Right cardiac atrium (tissue), 5 donors: ENCODE measurements at regions not wholly inside any gene's neighbourhood (a gene's known extent, or its start where the extent isn't known, plus 50 kb on each side); places are given as distances from the start of the nearest gene placed in this dataset.
A peak's percentile ranks its signal among the peaks of the same experiment; 100 is the strongest.

Experiments
- ATAC-seq, 2 donors: fragments of 200-7000 bp; cut with Tn5 transposase; one replicate each; pipeline versions ENCODE4 v1.8.0 to v1.9.1; 2020; ENCODE audit warnings: moderate library complexity in 2 of 2, mild to moderate bottlenecking in 1 of 2
- DNase-seq, 3 donors: peaks; one replicate each; pipeline ENCODE4 v3.0.0-alpha.2; 2020
- H3K27ac ChIP-seq: one replicate; pipeline ENCODE4 v1.5.1; 2013; ENCODE audit warnings: mild to moderate bottlenecking, low read length, control low read depth, moderate library complexity
- H3K27me3 ChIP-seq: one replicate; pipeline ENCODE4 v1.6.1; 2013; ENCODE audit not compliant: control insufficient read depth, insufficient read depth
- H3K4me1 ChIP-seq: one replicate; pipeline ENCODE4 v1.6.1; 2013; ENCODE audit warnings: low read length; ENCODE audit not compliant: control insufficient read depth, insufficient read depth
- H3K4me3 ChIP-seq: one replicate; pipeline ENCODE4 v1.5.1; 2013; ENCODE audit warnings: low read length, control low read depth
- H3K9me3 ChIP-seq: one replicate; pipeline ENCODE4 v1.6.1; 2013; ENCODE audit warnings: low read length; ENCODE audit not compliant: control insufficient read depth
- WGBS: extraction: QIAGEN DNeasy Blood & Tissue Kit; methylation state at CpG from one replicate; pipeline ENCODE4 v1.1.7; 2013; 5-methylcytosine and 5-hydroxymethylcytosine counted together
- intact Hi-C, 4 donors: fragments of 100-400 bp; cut with DNase I; formaldehyde crosslinking; loops; one replicate each; pipeline versions ENCODE4 v1.11.0 to v1.14.0; 2022 to 2023
- donor health status: healthy with polysubstance abuse.
- donor health status: DM: no; HTN: yes; CAD: no.
- donor health status: DM: no; HTN: no; CAD: no.
- donor health status: DM: no; HTN: yes; CAD: no; lungs with severe emphysema.
- donor health status: DM: yes; HTN: yes; CAD: no.

- H3K27ac ChIP-seq, result no peak overlapping the region
- DNase-seq, result no peak
- intact Hi-C loops, result no loop called here
These were observed 81.9 kb upstream of the RAB11FIP2 start for GRCh38 chr10:118128675-118129074.

GRCh38 chr10:118118716-118119115, 72.0 kb upstream of the RAB11FIP2 start:
- Histone ChIP-seq H3K27ac (no peak overlapping the region), H3K27me3 (no peaks in the 10 kb centered on the region), H3K4me1 (no peaks in the 10 kb centered on the region), H3K4me3 (no peak overlapping the region), H3K9me3 (no peaks in the 10 kb centered on the region)
- DNase-seq (no peak), ATAC-seq (no peak)
- intact Hi-C loops, result no loop called here

More at GRCh38 chr10:118128675-118129074, 81.9 kb upstream of the RAB11FIP2 start:
- ATAC-seq, result no peak
- Histone ChIP-seq H3K4me1 (no peaks in the 10 kb centered on the region), H3K27me3 (no peaks in the 10 kb centered on the region), H3K4me3 (no peak overlapping the region), H3K9me3 (no peaks in the 10 kb centered on the region)
- 60% methylated on average over 2 of the region's 2 CpGs for WGBS

- no peaks in the 10 kb centered on the region for H3K27me3 ChIP-seq
- WGBS, result 57% methylated on average over 10 of the region's 10 CpGs
- no peak overlapping the region for H3K27ac ChIP-seq
- intact Hi-C loops, result no loop called here
- ATAC-seq (peak in 1 of 2 donors; percentile 48), DNase-seq (no peak)
- H3K9me3 ChIP-seq, result no peaks in the 10 kb centered on the region
- no peak overlapping the region for H3K4me3 ChIP-seq
- H3K4me1 ChIP-seq, result no peaks in the 10 kb centered on the region
These were observed 70.1 kb upstream of the RAB11FIP2 start for GRCh38 chr10:118116715-118117449.

DNA sequence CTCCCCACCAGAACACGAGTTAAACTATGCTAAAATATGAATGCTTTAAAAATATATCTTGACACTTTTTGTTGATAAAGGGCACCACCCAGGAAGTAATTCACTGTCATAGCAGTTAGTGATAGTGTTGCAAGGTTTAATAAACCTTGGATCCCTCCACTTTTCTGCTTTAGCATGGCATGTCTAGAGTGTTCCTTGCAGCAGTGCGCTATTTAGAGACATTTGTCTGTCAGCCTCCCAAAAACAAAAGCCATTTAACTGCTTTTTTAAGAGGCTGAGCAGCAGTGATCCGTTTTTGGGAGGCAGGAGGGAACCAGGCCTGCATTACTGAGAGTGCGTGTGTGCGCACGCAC, 69.6 kb upstream of the RAB11FIP2 start:
- H3K4me3 ChIP-seq, result no peak overlapping the region
- no peak overlapping the region for H3K27ac ChIP-seq
- DNase-seq, result no peak
- no peak for ATAC-seq
- H3K27me3 ChIP-seq, result no peaks in the 10 kb centered on the region
- H3K4me1 ChIP-seq, result no peaks in the 10 kb centered on the region
- H3K9me3 ChIP-seq, result no peaks in the 10 kb centered on the region
- intact Hi-C loops, result no loop called here
- WGBS, result 57% methylated on average over 6 of the region's 6 CpGs

- no peaks in the 10 kb centered on the region for H3K9me3 ChIP-seq
- H3K27me3 ChIP-seq, result no peaks in the 10 kb centered on the region
- DNase-seq (no peak), ATAC-seq (no peak)
- no peaks in the 10 kb centered on the region for H3K4me1 ChIP-seq
- H3K4me3 ChIP-seq, result no peak overlapping the region
- intact Hi-C loops, result no loop called here
- 74% methylated on average over 8 of the region's 8 CpGs for WGBS
- peak overlapping the region; percentile 64 for H3K27ac ChIP-seq
These were observed 69.0 kb upstream of the RAB11FIP2 start for GRCh38 chr10:118115701-118116100.

DNA sequence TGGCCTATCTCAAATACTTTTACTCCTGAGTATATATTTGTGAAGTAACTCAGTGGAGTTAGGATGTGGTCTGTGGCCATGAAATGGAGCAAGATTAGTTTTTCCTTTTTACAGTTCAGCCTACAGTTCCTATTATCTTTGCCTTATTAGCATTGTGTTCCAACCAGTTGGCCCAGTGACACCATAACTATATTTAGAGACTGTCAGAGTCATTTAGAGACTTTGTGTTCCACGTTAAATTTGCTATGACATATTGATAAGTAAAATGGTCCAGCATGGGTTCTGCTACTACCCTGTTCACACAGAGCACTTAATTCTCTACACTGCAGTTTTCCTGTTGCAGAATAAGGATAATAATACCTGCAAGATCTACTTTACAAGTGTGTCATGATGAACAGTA, 68.3 kb upstream of the RAB11FIP2 start:
- H3K9me3 ChIP-seq, result no peaks in the 10 kb centered on the region
- no peak overlapping the region for H3K4me3 ChIP-seq
- no peak overlapping the region for H3K27ac ChIP-seq
- ATAC-seq (peak; percentile 20 to 74), DNase-seq (no peak)
- no peaks in the 10 kb centered on the region for H3K4me1 ChIP-seq
- intact Hi-C loops, result no loop called here
- WGBS, result 26% methylated on average over 1 of the region's 1 CpG
- no peaks in the 10 kb centered on the region for H3K27me3 ChIP-seq

- Histone ChIP-seq H3K27ac (no peak overlapping the region), H3K4me3 (no peak overlapping the region), H3K27me3 (no peaks in the 10 kb centered on the region), H3K9me3 (no peaks in the 10 kb centered on the region), H3K4me1 (no peaks in the 10 kb centered on the region)
- DNase-seq (no peak), ATAC-seq (no peak)
- WGBS, result 92% methylated on average over 6 of the region's 6 CpGs
- intact Hi-C loops, result no loop called here
These were observed 65.9 kb upstream of the RAB11FIP2 start for GRCh38 chr10:118112543-118113125.

- no peaks in the 10 kb centered on the region for H3K27me3 ChIP-seq
- H3K4me1 ChIP-seq, result no peaks in the 10 kb centered on the region
- 81% methylated on average over 1 of the region's 1 CpG for WGBS
- H3K9me3 ChIP-seq, result no peaks in the 10 kb centered on the region
- DNase-seq (no peak), ATAC-seq (no peak)
- H3K27ac ChIP-seq, result no peak overlapping the region
- H3K4me3 ChIP-seq, result no peak overlapping the region
- intact Hi-C loops, result no loop called here
These were observed 64.0 kb upstream of the RAB11FIP2 start for GRCh38 chr10:118110750-118111149.

DNA sequence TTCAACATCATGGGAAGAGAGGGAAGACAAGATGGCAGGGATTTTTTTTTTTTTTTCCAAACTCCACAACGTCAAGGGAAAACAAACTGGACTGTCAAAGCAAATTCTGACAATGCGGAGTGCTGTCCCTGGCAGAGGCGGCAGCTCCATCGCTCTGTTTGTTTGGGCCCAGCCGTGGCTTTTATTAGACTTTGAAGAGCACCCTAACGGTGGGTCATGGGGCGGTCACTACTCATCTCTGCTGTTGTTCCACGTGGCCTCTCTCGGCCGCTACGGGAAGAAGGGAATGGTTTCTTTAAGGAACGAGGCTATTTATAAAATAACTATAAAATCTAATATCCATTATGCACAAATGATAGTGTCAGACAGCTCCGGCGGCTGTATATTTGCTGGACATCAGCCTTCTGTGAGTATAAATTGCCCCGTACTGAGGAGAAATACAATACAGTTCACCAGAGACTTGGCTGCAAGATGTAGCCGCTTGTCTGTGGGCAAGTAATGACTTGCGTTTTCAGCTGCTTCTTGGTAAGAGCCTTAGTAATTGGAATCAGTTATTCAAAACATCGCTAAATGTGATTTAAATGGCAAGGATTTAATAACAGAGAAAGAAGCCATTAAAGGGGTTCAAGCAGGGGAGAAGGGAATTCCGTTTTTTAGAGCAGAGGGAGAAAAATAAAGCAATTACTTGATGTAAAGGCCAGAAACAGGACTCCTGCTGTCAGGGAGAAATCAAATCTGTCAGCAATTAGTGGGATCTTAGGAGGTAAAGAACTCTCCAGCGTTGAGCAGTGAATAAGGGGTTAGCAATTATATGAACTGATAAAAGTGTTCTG, 61.7 kb upstream of the RAB11FIP2 start:
- 83% methylated on average over 20 of the region's 20 CpGs for WGBS
- H3K4me3 ChIP-seq, result no peak overlapping the region
- no peaks in the 10 kb centered on the region for H3K9me3 ChIP-seq
- intact Hi-C loops, result no loop called here
- H3K27ac ChIP-seq, result no peak overlapping the region
- no peaks in the 10 kb centered on the region for H3K27me3 ChIP-seq
- no peak for DNase-seq
- H3K4me1 ChIP-seq, result no peaks in the 10 kb centered on the region
- ATAC-seq, result no peak

- Histone ChIP-seq H3K4me3 (no peak overlapping the region), H3K27ac (no peak overlapping the region), H3K27me3 (no peaks in the 10 kb centered on the region), H3K9me3 (no peaks in the 10 kb centered on the region), H3K4me1 (no peaks in the 10 kb centered on the region)
- ATAC-seq, result no peak
- WGBS, result 66% methylated on average over 2 of the region's 2 CpGs
- intact Hi-C loops, result no loop called here
- DNase-seq, result no peak
These were observed 60.8 kb upstream of the RAB11FIP2 start for GRCh38 chr10:118107541-118107940.

DNA sequence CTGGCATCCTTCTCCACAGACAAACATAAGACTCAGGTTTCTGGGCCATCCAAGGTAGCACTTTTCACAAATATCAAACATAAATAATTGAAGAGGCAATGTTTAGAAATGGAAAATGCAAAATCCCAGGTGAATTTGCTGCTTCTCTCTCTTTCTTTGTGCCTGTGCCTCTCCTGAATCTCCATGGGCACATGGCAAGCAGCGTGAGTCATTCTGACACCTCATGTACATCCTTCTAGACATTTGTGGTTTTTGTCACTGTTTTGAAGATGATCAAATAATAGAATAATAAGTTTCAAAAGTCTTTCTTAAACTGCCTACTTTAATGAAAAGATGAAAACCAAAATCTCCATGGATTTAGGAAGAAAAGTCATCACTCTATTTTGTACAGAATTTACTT, 60.3 kb upstream of the RAB11FIP2 start:
- Histone ChIP-seq H3K4me3 (no peak overlapping the region), H3K27ac (no peak overlapping the region), H3K27me3 (no peaks in the 10 kb centered on the region), H3K9me3 (no peaks in the 10 kb centered on the region), H3K4me1 (no peaks in the 10 kb centered on the region)
- intact Hi-C loops, result no loop called here
- no peak for DNase-seq
- ATAC-seq, result no peak
- WGBS, result 89% methylated on average over 1 of the region's 1 CpG
